HepG2 (cell line): ENCODE measurements at regions not wholly inside any gene's neighbourhood (a gene's known extent, or its start where the extent isn't known, plus 50 kb on each side); places are given as distances from the start of the nearest gene placed in this dataset.

Source experiments
- ATAC-seq: fragments of 200-7000 bp; cut with Tn5 transposase; 3 replicates; pipeline ENCODE4 v1.9.1; 2020; ENCODE audit warnings: mild to moderate bottlenecking, moderate library complexity
- BruUV-seq: library from RNA; stranded (reverse); fragments of 400-500 nt; replicated peaks from 2 replicates; lab custom pipeline; 2021; lab: Mats Ljungman, UMichigan
- CTCF ChIA-PET: fragments of 300-600 bp; formaldehyde crosslinking; extraction: SDS; loops from one replicate; lab custom pipeline; 2021; ENCODE audit warnings: low total read pairs, inconsistent platforms, low intra/inter-chr PET ratio; lab: Yijun Ruan, JAX
- POLR2A ChIA-PET: fragments of 350-600 bp; sonication (Branson Sonifier 250); formaldehyde crosslinking; loops from one replicate; lab custom pipeline; 2020; ENCODE audit warnings: antibody characterized with exemption, inconsistent platforms; lab: Yijun Ruan, JAX
- DNase-seq: peaks from one replicate; pipeline ENCODE4 v3.0.0-alpha.2; 2015; ENCODE audit warnings: low spot score
- FAIRE-seq: peaks from 3 replicates; lab custom pipeline; 2011; peaks lifted over from hg19 to GRCh38; lab: Jason Lieb, UNC
- H2AFZ ChIP-seq: one replicate; pipeline ENCODE4 v1.6.1; 2011; ENCODE audit warnings: low read length, inconsistent platforms
- H3K27ac ChIP-seq: fragments of 300-600 bp; 3 replicates; pipeline ENCODE4 v1.8.0; 2011; ENCODE audit warnings: mixed run types, mild to moderate bottlenecking, mixed read lengths, low read length, inconsistent platforms; ENCODE audit not compliant: insufficient read depth; ENCODE audit errors: extremely low read length
- H3K27me3 ChIP-seq, 2 experiments: fragments of 200-600 bp in 1 of 2; 2 replicates in 1 of 2; 3 replicates in 1 of 2; pipeline versions ENCODE4 v1.6.0 to v1.8.0; 2011; ENCODE audit warnings: low read length in 2 of 2, mild to moderate bottlenecking in 2 of 2, moderate library complexity in 2 of 2, inconsistent platforms in 1 of 2; ENCODE audit not compliant: insufficient read depth in 2 of 2, control insufficient read depth in 1 of 2
- H3K36me3 ChIP-seq, 2 experiments: fragments of 200-600 bp in 1 of 2; replicated peaks in 1 of 2; 2 replicates in 1 of 2; 3 replicates in 1 of 2; pipeline versions ENCODE4 v1.5.1 to v1.8.0; 2011; ENCODE audit warnings: low read length in 2 of 2, inconsistent platforms in 1 of 2; ENCODE audit not compliant: insufficient read depth in 2 of 2, control insufficient read depth in 1 of 2
- H3K4me1 ChIP-seq: 2 replicates; pipeline ENCODE4 v1.5.1; 2012; ENCODE audit warnings: low read length, inconsistent platforms; ENCODE audit not compliant: insufficient read depth
- H3K4me2 ChIP-seq: 2 replicates; pipeline ENCODE4 v1.6.0; 2011; ENCODE audit warnings: low read depth, low read length, inconsistent platforms
- H3K4me3 ChIP-seq, 3 experiments: fragments of 200-600 bp in 1 of 3; sonication (generic), shearing (Covaris generic) in 1 of 3; replicated peaks in 1 of 3; 2 replicates each; pipeline ENCODE4 v1.5.1; 2011 to 2016; ENCODE audit warnings: low read length in 3 of 3, inconsistent platforms in 2 of 3, low read depth in 2 of 3, mild to moderate bottlenecking in 2 of 3, control low read depth in 1 of 3, mixed read lengths in 1 of 3; ENCODE audit not compliant: insufficient read depth in 1 of 3
- H3K79me2 ChIP-seq: one replicate; pipeline ENCODE4 v1.6.1; 2011; ENCODE audit warnings: low read length, inconsistent platforms; ENCODE audit not compliant: insufficient read depth
- H3K9ac ChIP-seq: 2 replicates; pipeline ENCODE4 v1.6.0; 2011; ENCODE audit warnings: mild to moderate bottlenecking, low read depth, low read length, inconsistent platforms; ENCODE audit not compliant: insufficient read depth
- H3K9me3 ChIP-seq: 2 replicates; pipeline ENCODE4 v1.5.1; 2012; ENCODE audit warnings: mild to moderate bottlenecking, low read length
- H4K20me1 ChIP-seq: 2 replicates; pipeline ENCODE4 v1.6.0; 2011; ENCODE audit warnings: inconsistent platforms, mild to moderate bottlenecking, low read length, moderate library complexity; ENCODE audit not compliant: insufficient read depth
- ARID5B ChIP-seq: IDR thresholded peaks from 2 replicates; pipeline ENCODE4 v1.4.0; 2020; ENCODE audit warnings: mild to moderate bottlenecking, missing genetic modification reagents
- HOXA3 ChIP-seq: sonication (generic); formaldehyde crosslinking; IDR thresholded peaks from 2 replicates; pipeline ENCODE4 v1.5.0; 2020; ENCODE audit warnings: missing genetic modification reagents
- MAFF ChIP-seq: IDR thresholded peaks from 2 replicates; pipeline ENCODE4 v1.6.1; 2011; ENCODE audit warnings: low read depth, low read length, improper control_type of control experiment
- MAFK ChIP-seq, 2 experiments: IDR thresholded peaks in 1 of 2; conservative IDR thresholded peaks in 1 of 2; 2 replicates each; pipeline ENCODE4 v1.6.1; 2011; ENCODE audit warnings: improper control_type of control experiment in 2 of 2, low read length in 2 of 2
- SP4 ChIP-seq: sonication (generic); formaldehyde crosslinking; IDR thresholded peaks from 2 replicates; pipeline ENCODE4 v1.8.1; 2023; ENCODE audit warnings: mild to moderate bottlenecking, missing genetic modification reagents
- SP5 ChIP-seq: IDR thresholded peaks from 2 replicates; pipeline ENCODE4 v1.6.1; 2016; ENCODE audit warnings: low read depth, borderline replicate concordance
- ZBTB14 ChIP-seq: sonication (generic); formaldehyde crosslinking; IDR thresholded peaks from 2 replicates; pipeline ENCODE4 v1.4.0; 2020; ENCODE audit warnings: missing genetic modification reagents
- ZNF614 ChIP-seq: IDR thresholded peaks from 2 replicates; pipeline ENCODE4 v1.6.1; 2018; ENCODE audit warnings: missing biosample characterization, missing genetic modification reagents, inconsistent platforms, borderline replicate concordance
- WGBS: methylation state at CpG from one replicate; pipeline ENCODE4 v1.1.6; 2017; ENCODE audit warnings: low lambda C conversion rate; 5-methylcytosine and 5-hydroxymethylcytosine counted together
- in situ Hi-C: cut with HindIII; loops from 2 replicates; pipeline ENCODE4 v1.10.0; 2017; ENCODE audit warnings: low pct_unique_long_range_greater_than_20kb; ENCODE audit not compliant: extremely low pct_ligation_motif_present
- intact Hi-C: fragments of 100-400 bp; cut with micrococcal nuclease; formaldehyde crosslinking; loops from one replicate; pipeline ENCODE4 v1.10.0; 2022; ENCODE audit not compliant: unreplicated experiment

DNA sequence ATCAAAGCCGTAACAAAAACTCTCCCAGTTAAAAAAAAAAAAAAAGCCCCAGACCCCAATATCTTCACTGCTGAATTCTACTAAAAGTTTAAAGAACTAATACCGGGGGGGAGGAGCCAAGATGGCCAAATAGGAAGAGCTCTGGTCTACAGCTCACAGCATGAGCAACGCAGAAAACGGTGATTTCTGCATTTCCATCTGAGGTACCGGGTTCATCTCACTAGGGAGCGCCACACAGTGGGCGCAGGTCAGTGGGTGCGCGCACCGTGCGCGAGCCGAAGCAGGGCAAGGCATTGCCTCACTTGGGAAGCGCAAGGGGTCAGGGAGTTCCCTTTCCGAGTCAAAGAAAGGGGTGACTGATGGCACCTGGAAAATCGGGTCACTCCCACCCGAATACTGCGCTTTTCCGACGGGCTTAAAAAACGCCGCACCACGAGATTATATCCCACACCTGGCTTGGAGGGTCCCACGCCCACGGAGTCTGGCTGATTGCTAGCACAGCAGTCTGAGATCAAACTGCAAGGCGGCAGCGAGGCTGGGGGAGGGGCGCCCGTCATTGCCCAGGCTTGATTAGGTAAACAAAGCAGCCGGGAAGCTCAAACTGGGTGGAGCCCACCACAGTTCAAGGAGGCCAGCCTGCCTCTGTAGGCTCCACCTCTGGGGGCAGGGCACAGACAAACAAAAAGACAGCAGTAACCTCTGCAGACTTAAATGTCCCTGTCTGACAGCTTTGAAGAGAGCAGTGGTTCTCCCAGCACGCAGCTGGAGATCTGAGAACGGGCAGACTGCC lies 192.8 kb downstream of the AKAIN1 start (continued):
- TF ChIP-seq ARID5B (CRISPR knock-in tag) (peak; percentile 49; the same call in 1 of the 2 replicates), HOXA3 (CRISPR knock-in tag) (peak; percentile 23; the same call in 1 of the 2 replicates), ZBTB14 (CRISPR knock-in tag) (peak; percentile 89), SP5 (CRISPR knock-in tag) (peak; percentile 57)

DNA sequence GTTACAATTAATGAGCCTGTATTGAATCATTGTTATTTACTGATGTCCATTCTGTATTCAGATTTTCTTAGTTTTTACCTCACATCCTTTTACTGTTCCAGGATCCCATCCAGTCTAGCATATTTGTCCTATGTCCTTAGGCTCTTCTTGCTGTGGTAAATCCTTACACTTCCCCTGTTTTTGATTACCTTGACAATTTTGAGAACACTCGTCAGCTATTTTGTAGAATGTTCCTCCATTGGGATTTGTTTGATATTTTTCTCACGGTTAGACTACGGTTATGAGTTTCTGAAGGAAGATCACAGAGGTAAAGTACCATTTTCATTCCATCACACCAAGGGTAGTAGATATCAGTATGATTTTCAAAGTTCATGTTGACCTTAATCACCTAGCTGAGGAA lies 202.3 kb downstream of the AKAIN1 start:
- TF ChIP-seq SP4 (CRISPR knock-in tag), result no peak
- peak; percentile 69 for TF ChIP-seq MAFF
- TF ChIP-seq MAFK (conservative IDR thresholded peaks at IDR 0.05 in 1 of 2, IDR thresholded peaks at IDR 0.05 in 1 of 2; ENCODE audit: low read length in 2 of 2), result peak; percentile 24 to 65; a peak in 2 of 4 replicates
- TF ChIP-seq ZNF614 (CRISPR knock-in tag), result no peak
- intact Hi-C loops (no loop called here), in situ Hi-C loops (no loop called here)
- WGBS, result 28% methylated on average over 3 of the region's 3 CpGs
- no TSS peak for BruUV-seq
- Histone ChIP-seq H4K20me1 (no peaks in the 10 kb centered on the region), H3K79me2 (no peaks in the 10 kb centered on the region), H3K4me2 (no peak overlapping the region), H3K4me1 (no peaks in the 10 kb centered on the region), H3K9ac (no peak overlapping the region), H2AFZ (no peak overlapping the region), H3K9me3 (no peaks in the 10 kb centered on the region), H3K27ac (no peak overlapping the region), H3K4me3 (no peak overlapping the region), H3K36me3 (no peaks in the 10 kb centered on the region), H3K27me3 (no peaks in the 10 kb centered on the region)
- FAIRE-seq (no peak), DNase-seq (no peak), ATAC-seq (no peak)
- CTCF ChIA-PET, result no interaction called here
- POLR2A ChIA-PET, result no interaction called here
